ENCODE measurements at regions not wholly inside any gene's neighbourhood (a gene's known extent, or its start where the extent isn't known, plus 50 kb on each side); places are given as distances from the start of the nearest gene placed in this dataset.
A peak's percentile ranks its signal among the peaks of the same experiment; 100 is the strongest.

GRCh38 chr15:87623832-87624231, 632.7 kb downstream of the NTRK3 start:
- Histone ChIP-seq H3K27ac (ENCODE audit: low read depth, low read length) (no peak overlapping the region), H3K4me1 (ENCODE audit: control insufficient read depth, insufficient read depth, low read length) (no peaks in the 10 kb centered on the region), H3K9me3 (ENCODE audit: control insufficient read depth, low read length) (no peaks in the 10 kb centered on the region), H3K4me3 (ENCODE audit: low read length) (no peak overlapping the region), H3K9ac (ENCODE audit: extremely low read depth, low read length, poor library complexity, severe bottlenecking) (no peak overlapping the region), H3K27me3 (ENCODE audit: control insufficient read depth, insufficient read depth, low read length, poor library complexity, severe bottlenecking) (no peaks in the 10 kb centered on the region), H3K36me3 (ENCODE audit: control insufficient read depth, insufficient read depth, low read length) (no peaks in the 10 kb centered on the region)
- WGBS, 2 experiments (ENCODE audit: insufficient coverage in 1 of 2, insufficient read length in 1 of 2) = 64 to 79% methylated on average over 5 to 6 of the region's 6 CpGs
- H3K27me3 Mint-ChIP-seq (ENCODE audit: insufficient read depth) = peaks cover 5% of the 10 kb centered on the region
- TF ChIP-seq CTCF (conservative IDR thresholded peaks at IDR 0.05) = peak; percentile 70
- peak; percentile 79 for DNase-seq
- no peaks in the 10 kb centered on the region for H3K9me3 Mint-ChIP-seq
- H3K4me1 Mint-ChIP-seq = peaks cover 27% of the 10 kb centered on the region
- no peak overlapping the region for H3K27ac Mint-ChIP-seq
- H3K36me3 Mint-ChIP-seq (ENCODE audit: low read depth) = no peaks in the 10 kb centered on the region
- H3K4me3 Mint-ChIP-seq = no peak overlapping the region

- Mint-ChIP-seq H3K27ac (no peak overlapping the region), H3K36me3 (ENCODE audit: low read depth) (no peaks in the 10 kb centered on the region)
- TF ChIP-seq CTCF (conservative IDR thresholded peaks at IDR 0.05) = no peak
These were observed 636.1 kb downstream of the NTRK3 start for GRCh38 chr15:87620393-87620792.

GRCh38 chr15:87619161-87619960, 637.2 kb downstream of the NTRK3 start:
- WGBS, 2 experiments (ENCODE audit: insufficient coverage in 1 of 2, insufficient read length in 1 of 2) = 89 to 93% methylated on average over 5 to 9 of the region's 9 CpGs
- no peak for TF ChIP-seq CTCF (conservative IDR thresholded peaks at IDR 0.05)
- no peak overlapping the region for H3K9ac ChIP-seq (ENCODE audit: extremely low read depth, low read length, poor library complexity, severe bottlenecking)

More at GRCh38 chr15:87620393-87620792, 636.1 kb downstream of the NTRK3 start:
- peaks cover 2% of the 10 kb centered on the region for H3K27me3 Mint-ChIP-seq (ENCODE audit: insufficient read depth)
- H3K4me3 Mint-ChIP-seq = no peak overlapping the region
- H3K27me3 ChIP-seq (ENCODE audit: control insufficient read depth, insufficient read depth, low read length, poor library complexity, severe bottlenecking) = no peaks in the 10 kb centered on the region
- H3K4me3 ChIP-seq (ENCODE audit: low read length) = no peak overlapping the region
- H3K9me3 Mint-ChIP-seq = no peaks in the 10 kb centered on the region
- no peaks in the 10 kb centered on the region for H3K36me3 ChIP-seq (ENCODE audit: control insufficient read depth, insufficient read depth, low read length)
- peaks cover 5% of the 10 kb centered on the region for H3K4me1 Mint-ChIP-seq
- no peak overlapping the region for H3K9ac ChIP-seq (ENCODE audit: extremely low read depth, low read length, poor library complexity, severe bottlenecking)
- H3K9me3 ChIP-seq (ENCODE audit: control insufficient read depth, low read length) = no peaks in the 10 kb centered on the region
- WGBS, 2 experiments (ENCODE audit: insufficient coverage in 1 of 2, insufficient read length in 1 of 2) = no CpG with 5 or more reads among the region's 2 CpGs
- DNase-seq = no peak
- H3K4me1 ChIP-seq (ENCODE audit: control insufficient read depth, insufficient read depth, low read length) = no peaks in the 10 kb centered on the region
- no peak overlapping the region for H3K27ac ChIP-seq (ENCODE audit: low read depth, low read length)

More at GRCh38 chr15:87619161-87619960, 637.2 kb downstream of the NTRK3 start:
- H3K4me1 Mint-ChIP-seq = peaks cover 7% of the 10 kb centered on the region
- peak; percentile 45 for DNase-seq
- no peaks in the 10 kb centered on the region for H3K9me3 ChIP-seq (ENCODE audit: control insufficient read depth, low read length)
- peaks cover 2% of the 10 kb centered on the region for H3K27me3 Mint-ChIP-seq (ENCODE audit: insufficient read depth)
- no peaks in the 10 kb centered on the region for H3K4me1 ChIP-seq (ENCODE audit: control insufficient read depth, insufficient read depth, low read length)
- H3K36me3 ChIP-seq (ENCODE audit: control insufficient read depth, insufficient read depth, low read length) = no peaks in the 10 kb centered on the region
- no peaks in the 10 kb centered on the region for H3K27me3 ChIP-seq (ENCODE audit: control insufficient read depth, insufficient read depth, low read length, poor library complexity, severe bottlenecking)
- H3K27ac ChIP-seq (ENCODE audit: low read depth, low read length) = no peak overlapping the region
- no peak overlapping the region for H3K4me3 ChIP-seq (ENCODE audit: low read length)
- no peaks in the 10 kb centered on the region for H3K36me3 Mint-ChIP-seq (ENCODE audit: low read depth)
- no peak overlapping the region for H3K27ac Mint-ChIP-seq
- no peaks in the 10 kb centered on the region for H3K9me3 Mint-ChIP-seq
- no peak overlapping the region for H3K4me3 Mint-ChIP-seq

Data from endodermal cell (in vitro differentiated cells).